GM19351 (cell line): ENCODE measurements at regions not wholly inside any gene's neighbourhood (a gene's known extent, or its start where the extent isn't known, plus 50 kb on each side); places are given as distances from the start of the nearest gene placed in this dataset.
A peak's percentile ranks its signal among the peaks of the same experiment; 100 is the strongest.
"Not testable (repeated sequence)": the region's sequence is repeated elsewhere in the genome, so short reads cannot be mapped to it uniquely, and the experiment has no call there.

Experiments
- ATAC-seq: cut with Tn5 transposase; IDR thresholded peaks from one replicate; pipeline ENCODE4 v1.9.1; 2021; ENCODE audit warnings: mild to moderate bottlenecking, moderate library complexity; ENCODE audit not compliant: unreplicated experiment

DNA sequence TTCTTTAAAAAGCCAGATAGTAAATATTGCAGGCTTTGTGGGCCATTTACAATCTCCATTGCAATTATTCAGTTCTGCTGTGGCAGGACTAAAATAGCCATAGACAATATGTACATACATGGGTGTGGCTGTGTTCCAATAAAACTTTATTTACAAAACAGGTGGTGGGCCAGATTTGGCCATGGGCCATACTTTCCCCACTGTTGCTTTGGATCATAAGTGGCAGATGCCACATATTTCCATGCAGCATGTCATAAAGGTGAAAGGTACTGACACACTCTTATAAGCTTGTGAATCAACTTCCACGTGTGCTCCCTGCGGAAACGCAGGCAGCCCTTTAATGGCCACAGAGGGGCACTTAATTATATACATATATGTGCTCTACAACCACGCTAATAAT lies 244.4 kb upstream of the FOXN3 start:
- no peak for ATAC-seq

- not testable (repeated sequence) for ATAC-seq
These were observed 243.7 kb upstream of the FOXN3 start for GRCh38 chr14:89660625-89661233.

- ATAC-seq, result no peak
These were observed 243.1 kb upstream of the FOXN3 start for GRCh38 chr14:89660166-89660565.

DNA sequence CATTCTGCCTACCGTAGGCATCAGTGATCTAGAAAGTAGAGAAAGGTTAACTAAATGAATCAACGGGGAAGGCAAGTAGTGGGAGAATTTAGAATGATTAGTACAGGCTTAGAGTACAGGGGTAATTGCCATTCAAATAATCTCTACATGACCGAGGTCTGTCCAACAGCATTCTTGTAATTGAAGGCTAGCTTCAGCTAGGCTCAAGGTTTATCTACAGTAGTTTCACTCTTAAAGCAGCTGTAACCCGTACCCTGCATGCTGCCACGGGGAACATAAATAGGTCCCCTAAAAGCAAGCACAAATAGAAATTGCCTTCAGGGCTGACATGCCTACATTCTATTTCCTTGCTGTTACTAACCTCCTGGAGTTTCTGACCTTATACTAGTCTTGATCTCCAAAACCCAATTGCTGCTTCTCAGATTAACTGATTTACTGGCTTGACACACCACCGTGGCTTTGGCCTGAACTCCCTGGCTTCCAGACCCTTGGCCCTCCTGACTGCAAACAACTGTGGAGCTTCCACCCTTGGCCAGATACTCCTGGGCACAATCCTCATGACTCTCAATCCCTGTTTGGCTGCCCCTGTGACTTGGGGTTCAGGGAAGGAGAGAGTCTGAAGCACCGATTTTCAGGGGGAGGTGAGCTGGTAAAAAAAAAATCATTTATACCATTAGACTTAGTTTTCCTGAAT lies 242.1 kb upstream of the FOXN3 start:
- ATAC-seq, result no peak

- no peak for ATAC-seq
These were observed 240.0 kb upstream of the FOXN3 start for GRCh38 chr14:89657014-89657413.

DNA sequence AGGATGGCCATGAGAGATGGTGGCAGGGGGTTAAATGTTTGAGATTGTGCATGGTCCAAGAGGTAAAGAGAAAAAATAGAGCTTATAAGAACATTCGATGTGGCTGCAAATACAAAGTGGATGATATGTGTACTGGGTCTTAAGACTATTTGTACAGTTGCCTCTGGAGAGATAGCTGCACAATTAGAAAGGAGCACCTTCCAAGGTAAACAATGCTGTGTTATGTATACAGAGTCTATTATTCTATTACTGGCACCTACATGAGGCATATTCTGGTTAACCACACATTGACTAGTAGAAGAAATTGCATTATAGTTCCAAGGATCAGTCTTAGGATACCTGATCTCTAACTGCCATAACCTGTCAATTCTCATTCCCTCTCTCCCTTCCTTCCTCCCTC lies 238.0 kb upstream of the FOXN3 start:
- ATAC-seq, result no peak

DNA sequence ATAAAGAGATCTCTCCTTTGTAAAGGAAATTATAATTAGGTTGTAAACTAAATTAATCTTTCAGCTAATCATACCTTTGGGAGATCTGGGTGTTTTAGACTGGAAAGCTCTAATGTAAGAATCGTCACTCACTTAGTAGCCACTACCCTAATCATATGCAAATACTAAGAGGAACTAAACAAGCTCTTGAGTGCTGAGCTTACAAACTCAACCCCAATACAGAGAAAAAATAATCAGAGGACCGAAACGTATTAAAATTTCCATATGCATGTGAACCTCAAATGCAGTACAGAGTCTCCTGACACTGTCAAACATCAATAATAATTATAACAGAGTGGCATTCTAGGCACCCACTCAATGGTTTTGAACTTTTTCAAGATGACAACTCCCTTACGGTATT lies 235.3 kb upstream of the FOXN3 start:
- no peak for ATAC-seq

GRCh38 chr14:89651805-89652204 lies 234.8 kb upstream of the FOXN3 start:
- ATAC-seq, result no peak

- no peak for ATAC-seq
These were observed 233.3 kb upstream of the FOXN3 start for GRCh38 chr14:89650077-89650978.

- no peak for ATAC-seq
These were observed 232.5 kb upstream of the FOXN3 start for GRCh38 chr14:89649451-89650075.

- ATAC-seq, result no peak
These were observed 231.9 kb upstream of the FOXN3 start for GRCh38 chr14:89648924-89649323.

DNA sequence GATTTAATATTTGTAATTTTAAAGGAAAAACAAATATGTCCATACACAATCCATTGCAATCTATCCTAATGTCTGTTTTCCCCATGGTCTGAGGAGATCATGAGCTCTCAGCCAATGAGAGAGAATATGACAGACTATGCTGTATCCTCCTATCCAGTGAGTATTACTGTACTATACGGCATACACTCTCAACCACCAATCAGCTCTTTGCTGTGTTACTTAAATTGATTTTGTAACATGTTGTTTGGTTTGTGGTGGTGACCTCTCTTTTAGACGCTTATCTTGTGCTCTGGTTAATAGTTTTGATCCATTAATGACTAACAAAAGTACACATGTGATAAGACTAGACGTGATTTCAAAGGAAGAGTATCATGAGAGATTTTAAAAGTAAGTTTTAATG lies 231.5 kb upstream of the FOXN3 start:
- no peak for ATAC-seq

- no peak for ATAC-seq
These were observed 229.9 kb upstream of the FOXN3 start for GRCh38 chr14:89646971-89647370.

DNA sequence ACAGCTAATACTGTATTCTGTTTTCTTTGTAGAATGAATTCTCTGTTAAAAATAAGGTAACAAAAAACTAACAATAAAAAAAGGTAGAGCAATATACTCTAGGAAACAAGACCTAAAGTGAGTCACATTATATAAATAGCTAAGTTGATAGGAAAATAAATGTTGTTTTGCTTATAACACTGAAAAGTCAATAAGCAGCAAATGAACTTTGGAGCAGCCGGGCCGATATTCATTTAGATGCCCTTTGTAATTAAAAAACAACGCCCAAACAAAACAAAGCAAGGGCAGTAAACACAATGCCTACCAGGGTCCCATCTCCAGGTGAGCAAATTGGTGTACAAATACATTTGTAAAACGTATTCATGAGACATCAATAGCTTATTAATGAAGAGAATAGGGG lies 227.6 kb upstream of the FOXN3 start:
- ATAC-seq, result no peak

- peak; percentile 98 for ATAC-seq
These were observed 224.6 kb upstream of the FOXN3 start for GRCh38 chr14:89641495-89642175.

GRCh38 chr14:89640141-89640540 lies 223.1 kb upstream of the FOXN3 start:
- ATAC-seq, result no peak

DNA sequence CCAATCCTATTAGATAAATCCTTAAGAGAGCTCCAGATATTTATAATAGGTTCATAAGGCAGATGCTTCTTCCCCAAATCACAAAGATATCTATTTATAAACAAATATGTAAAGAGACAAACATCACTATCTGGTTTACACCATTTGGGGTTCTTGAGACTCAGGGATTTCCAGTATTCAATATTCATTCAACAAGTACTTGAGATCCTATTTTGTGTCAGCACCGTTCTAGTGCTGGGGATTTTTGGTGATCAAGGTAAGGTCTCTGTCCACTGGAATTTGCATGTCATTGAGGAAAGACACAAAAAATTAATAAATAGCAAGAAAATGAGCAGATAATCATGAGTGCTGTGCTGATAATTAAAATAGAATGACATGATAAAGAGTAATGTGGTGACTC lies 222.7 kb upstream of the FOXN3 start:
- ATAC-seq, result no peak

GRCh38 chr14:89638891-89639290 lies 221.9 kb upstream of the FOXN3 start:
- ATAC-seq, result no peak

GRCh38 chr14:89637581-89637980 lies 220.5 kb upstream of the FOXN3 start:
- no peak for ATAC-seq

GRCh38 chr14:89635615-89636014 lies 218.6 kb upstream of the FOXN3 start:
- no peak for ATAC-seq

DNA sequence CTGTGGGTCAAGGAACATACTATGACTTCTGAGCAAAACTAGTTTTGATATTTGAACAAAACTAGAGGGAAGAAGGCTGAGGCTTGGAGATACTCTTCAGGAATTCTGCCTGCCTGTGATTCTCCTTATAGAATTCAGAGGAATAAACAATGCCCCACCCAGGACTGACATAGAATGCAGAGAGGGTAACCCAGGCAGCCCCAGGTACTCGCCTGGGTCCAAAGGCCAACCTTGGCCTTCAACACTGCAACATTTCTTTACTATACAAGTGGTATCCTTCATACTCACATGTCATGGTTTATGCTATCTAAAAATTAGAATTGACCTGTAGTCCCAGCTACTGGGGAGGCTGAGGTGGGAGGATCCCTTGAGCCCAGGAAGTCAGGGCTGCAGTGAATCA lies 217.0 kb upstream of the FOXN3 start:
- no peak for ATAC-seq
